HG03280 (cell line): ENCODE measurements at regions not wholly inside any gene's neighbourhood (a gene's known extent, or its start where the extent isn't known, plus 50 kb on each side); places are given as distances from the start of the nearest gene placed in this dataset.
"Not testable (repeated sequence)": the region's sequence is repeated elsewhere in the genome, so short reads cannot be mapped to it uniquely, and the experiment has no call there.

Experiments
- ATAC-seq: cut with Tn5 transposase; IDR thresholded peaks from one replicate; pipeline ENCODE4 v1.9.1; 2021; ENCODE audit warnings: mild to moderate bottlenecking, moderate library complexity; ENCODE audit not compliant: unreplicated experiment

DNA sequence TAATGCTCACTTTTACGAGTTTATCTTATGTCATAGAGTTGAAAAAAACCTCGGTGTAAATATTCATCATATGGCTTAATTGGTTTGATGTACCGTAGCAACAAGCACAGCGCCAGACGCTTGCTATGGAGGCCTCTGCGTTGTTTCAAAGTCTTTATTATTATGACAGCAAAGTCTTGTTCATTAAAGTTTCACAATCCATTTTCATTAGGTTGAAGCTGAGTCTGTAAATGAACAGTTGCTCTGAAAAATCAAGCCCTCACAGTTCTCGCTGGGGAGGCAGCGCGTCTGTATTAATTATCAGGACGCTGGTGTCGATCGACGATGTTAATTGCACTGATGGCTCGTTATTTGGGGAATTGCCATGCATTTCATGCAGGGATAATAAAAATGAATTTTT, 185.6 kb downstream of the INSC start:
- no peak for ATAC-seq

- ATAC-seq = no peak
Observed at GRCh38 chr11:15307619-15308024, 192.9 kb downstream of the INSC start.

GRCh38 chr11:15308840-15309239, 194.1 kb downstream of the INSC start:
- ATAC-seq = no peak

DNA sequence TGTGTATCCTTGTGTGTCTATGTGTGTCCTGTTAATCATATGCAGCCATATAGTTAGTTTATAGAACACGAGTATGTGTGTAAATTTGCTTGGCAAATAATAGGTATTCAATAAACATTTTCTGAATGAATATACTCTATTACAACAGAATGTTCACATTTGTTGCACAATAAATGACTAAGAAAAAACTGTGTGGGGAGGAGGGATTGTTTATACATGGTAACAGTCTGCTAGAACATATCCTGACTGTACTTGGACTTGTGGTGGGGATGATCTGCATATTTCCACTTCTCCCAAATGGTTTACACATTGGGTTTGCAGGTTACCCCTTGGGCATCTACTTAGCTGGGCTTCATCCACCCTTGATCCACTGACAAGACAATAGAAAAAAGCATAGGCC, 194.6 kb downstream of the INSC start:
- no peak for ATAC-seq

DNA sequence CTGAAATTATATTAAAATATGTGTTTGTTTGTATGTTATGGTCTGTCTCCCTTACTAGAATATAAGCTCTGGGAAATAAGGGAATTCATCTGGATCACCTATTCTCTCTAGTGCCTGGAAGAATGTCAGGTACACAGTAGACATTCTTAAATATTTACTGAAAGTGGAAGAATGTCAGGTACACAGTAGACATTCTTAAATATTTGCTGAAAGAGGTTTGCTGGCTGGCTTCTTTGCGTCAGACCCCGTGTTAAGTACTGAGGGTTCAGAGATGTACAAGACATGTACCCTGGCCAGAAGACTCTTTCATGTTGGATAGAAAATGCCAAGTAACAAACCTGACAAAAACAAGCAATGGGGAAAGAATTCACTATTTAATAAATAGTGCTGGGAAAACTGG, 199.1 kb downstream of the INSC start:
- no peak for ATAC-seq

DNA sequence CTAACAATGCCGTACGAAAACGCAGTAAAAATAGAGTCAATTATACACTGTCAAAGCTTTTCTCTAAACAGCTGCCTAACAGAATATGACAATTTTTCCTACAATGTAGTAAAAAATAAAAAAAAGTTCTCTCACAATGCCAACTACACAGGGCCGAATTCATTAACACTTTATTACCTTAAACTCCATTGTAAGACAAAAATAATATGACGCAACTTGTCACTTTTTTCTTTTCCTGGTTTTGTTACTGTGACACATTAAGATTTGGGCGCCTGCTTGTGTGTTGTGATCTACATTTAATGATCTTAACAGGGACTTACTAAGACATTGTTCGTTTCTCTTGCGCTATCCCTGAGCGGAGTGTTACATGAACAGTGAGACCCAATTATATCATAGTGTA, 204.1 kb downstream of the INSC start:
- ATAC-seq = no peak

DNA sequence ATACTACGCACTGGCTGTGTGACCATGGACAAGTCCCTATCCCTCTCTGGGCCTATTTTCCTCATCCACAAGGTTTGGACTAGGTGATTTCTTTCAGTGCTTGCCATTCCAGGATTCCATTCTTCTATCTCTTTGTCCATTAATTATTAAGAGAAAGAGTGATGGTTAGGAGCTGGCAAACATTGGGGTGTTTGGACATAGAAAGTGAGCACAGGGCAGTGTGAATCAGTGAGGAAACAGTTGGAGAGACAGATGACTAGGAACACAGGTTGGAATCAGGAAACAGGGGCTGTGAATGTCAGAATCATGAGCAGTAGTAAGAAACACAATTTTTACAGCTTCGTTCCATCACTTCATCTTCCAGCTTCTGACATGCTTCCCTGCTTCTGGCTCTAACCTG, 211.8 kb downstream of the INSC start:
- no peak for ATAC-seq

DNA sequence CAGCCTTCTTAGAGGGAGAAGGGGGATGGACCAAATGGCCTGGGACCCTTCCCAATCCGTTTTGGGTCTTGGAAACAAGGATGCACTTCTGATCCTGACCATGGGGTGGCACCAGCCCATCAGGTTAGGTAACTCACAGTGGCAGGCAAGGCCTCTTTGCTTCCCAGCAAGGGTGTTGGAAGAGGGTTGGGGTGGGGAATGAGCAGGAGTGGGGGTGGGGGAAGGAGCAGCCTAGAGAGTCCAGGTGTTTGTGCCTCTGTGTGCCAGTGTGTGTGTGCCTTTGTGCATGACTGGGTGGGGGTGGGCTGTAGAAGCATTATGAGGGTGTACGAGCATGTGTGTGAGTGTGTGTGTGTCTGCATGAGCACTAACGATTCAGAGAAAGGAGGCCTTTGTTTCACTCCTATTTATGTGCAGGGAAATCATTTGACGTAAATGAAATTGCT, 213.1 kb downstream of the INSC start:
- ATAC-seq = peak; percentile 62

DNA sequence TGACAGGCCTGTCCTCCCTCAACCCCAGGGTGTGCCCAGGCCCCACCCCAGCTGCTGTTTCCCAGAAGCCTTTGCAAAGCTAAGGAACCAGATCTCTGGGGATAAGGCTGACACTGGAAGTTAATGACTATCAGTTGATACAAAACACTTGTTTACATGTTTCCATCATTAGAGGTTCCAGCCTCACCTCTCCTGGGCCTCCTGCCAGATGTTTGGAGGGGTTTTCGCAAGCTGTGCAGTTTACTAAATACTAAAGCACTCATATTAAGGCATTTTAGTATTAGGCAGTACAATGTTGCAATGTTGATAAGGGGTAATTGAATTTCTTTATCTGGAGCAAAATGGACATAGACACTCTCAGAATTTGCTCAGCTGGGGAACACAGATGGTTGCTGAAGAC, 218.7 kb downstream of the INSC start:
- ATAC-seq = no peak

GRCh38 chr11:15334766-15335165, 220.0 kb downstream of the INSC start:
- no peak for ATAC-seq

DNA sequence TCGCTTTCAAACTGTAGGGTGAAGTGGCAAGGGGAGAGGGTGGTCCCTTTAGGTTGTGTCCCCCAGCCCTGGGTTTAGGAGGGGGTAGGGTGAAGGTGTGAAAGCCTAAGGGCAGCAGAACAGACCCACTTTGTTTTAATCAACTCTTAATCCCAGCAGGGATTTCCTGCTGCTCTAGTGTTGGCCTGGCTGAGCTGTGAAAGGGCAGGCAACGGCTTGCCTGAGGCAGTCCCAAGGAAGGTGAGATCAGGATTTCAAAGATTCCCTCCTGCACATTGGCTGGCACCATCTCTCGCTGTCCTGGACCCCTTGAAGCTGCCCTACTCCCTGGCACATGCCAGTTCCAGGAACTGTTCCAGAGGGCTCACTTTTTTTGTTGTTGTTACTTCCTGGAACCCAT, 221.3 kb downstream of the INSC start:
- no peak for ATAC-seq

DNA sequence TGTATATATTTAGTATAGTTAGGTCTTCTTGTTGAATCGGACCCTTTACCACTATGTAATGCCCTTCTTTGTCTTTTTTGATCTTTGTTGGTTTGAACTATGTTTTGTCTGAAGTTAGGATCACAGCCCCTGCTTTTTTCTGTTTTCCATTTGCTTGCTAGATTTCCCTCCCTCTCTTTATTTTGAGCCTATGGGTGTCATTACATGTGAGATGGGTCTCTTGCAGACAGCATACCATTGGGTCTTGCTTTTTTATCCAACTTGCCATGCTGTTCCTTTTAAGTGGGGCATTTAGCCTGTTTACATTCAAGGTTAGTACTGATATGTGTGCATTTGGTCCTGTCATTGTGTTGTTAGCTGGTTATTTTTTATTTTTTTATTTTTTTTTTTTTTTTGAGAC, 224.6 kb downstream of the INSC start:
- no peak for ATAC-seq

GRCh38 chr11:15341587-15341986, 226.9 kb downstream of the INSC start:
- no peak for ATAC-seq

- no peak for ATAC-seq
Observed at GRCh38 chr11:15342163-15342562, 227.4 kb downstream of the INSC start.

DNA sequence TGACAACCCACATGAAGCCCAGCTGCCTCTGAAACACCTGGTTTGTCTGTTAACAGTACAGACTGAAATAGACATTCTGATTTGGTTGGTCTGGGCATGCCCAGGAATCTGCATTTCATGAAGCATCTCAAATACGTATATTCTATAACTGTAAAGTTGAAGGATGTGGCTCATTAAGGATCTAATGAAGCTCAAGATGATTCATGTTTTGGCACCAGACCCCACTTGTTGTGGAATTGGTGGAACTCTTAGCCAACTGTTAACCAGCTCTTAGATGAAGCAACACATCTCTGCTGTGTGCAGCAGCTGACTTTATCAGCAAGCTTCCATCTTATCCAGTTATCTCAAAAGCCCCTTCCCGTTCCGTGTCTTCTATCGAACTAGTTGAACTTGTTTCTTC, 232.2 kb downstream of the INSC start:
- ATAC-seq = no peak

GRCh38 chr11:15347969-15348734, 233.4 kb downstream of the INSC start:
- ATAC-seq = no peak

DNA sequence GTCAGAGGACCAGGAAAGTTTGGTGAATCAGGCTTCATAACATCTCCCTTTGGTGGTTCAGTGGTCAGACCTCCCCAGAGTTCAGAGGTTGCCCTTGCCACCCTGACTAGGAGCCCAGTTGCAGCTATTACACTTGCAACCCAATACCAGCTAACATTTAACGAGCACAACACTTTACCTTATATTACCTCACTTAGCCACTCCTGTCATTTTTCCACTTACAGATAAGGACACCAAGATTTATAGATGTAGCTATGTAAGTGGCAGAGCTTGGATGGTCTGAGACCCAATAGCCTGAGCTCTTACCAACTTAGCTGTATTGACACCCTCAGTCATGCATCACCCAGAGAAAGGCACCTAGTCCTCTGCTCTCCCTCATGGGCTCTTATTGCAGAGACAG, 234.7 kb downstream of the INSC start:
- no peak for ATAC-seq

DNA sequence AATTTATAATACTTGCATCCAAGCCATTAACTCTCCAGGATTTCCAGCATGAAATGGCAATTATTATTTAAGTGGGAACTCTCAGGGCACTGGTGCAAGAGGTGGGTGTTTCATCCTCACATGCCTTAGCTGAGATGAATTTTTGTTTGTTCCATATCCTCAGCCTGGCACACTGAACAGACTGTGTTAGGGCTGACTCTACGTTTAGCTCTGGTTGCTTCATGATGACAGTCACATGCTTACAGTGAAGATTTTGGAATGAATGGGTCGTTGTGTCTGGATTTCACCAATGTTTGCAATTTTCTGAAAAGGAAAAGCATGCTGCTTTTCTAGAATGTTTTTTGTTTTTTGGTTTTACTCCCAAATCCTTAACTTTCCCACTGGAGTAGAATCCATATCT, 246.6 kb downstream of the INSC start:
- ATAC-seq = no peak

DNA sequence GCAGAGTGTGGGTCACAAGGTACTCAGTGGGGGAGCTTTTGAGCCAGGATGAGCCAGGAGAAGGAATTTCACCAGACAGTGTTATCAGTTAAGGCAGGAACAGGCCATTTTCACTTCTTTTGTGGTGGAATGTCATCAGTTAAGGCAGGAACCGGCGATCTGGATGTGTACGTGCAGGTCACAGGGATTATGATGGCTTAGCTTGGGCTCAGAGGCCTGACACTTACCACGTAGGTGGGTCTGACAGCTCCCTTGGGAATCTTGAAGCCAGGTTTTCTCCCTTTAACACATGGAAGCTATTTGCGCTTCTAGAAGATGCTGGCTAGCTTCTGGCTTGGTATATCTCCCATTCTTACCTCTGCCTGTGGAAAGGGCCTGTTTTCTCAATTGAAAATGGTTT, 250.6 kb downstream of the INSC start:
- ATAC-seq = not testable (repeated sequence)

GRCh38 chr11:15367695-15368094, 253.0 kb downstream of the INSC start:
- no peak for ATAC-seq

GRCh38 chr11:15370495-15371147, 255.9 kb downstream of the INSC start:
- ATAC-seq = no peak

GRCh38 chr11:15371533-15371932, 256.8 kb downstream of the INSC start:
- ATAC-seq = no peak

GRCh38 chr11:15374418-15374817, 259.7 kb downstream of the INSC start:
- ATAC-seq = no peak
